DND-41 (cell line): ENCODE measurements at regions not wholly inside any gene's neighbourhood (a gene's known extent, or its start where the extent isn't known, plus 50 kb on each side); places are given as distances from the start of the nearest gene placed in this dataset.

Experiments used
- EZH2 ChIP-seq: IDR thresholded peaks from 3 replicates; pipeline ENCODE4 v1.6.1; 2012; ENCODE audit warnings: borderline replicate concordance, low read depth, mild to moderate bottlenecking, moderate library complexity, low read length, inconsistent platforms; ENCODE audit not compliant: severe bottlenecking
- TF ChIP-seq, protein P1 (sequence below): IDR thresholded peaks from 2 replicates; pipeline ENCODE4 v1.5.1; 2012; ENCODE audit warnings: borderline replicate concordance, low read length, moderate library complexity, mild to moderate bottlenecking; ENCODE audit not compliant: poor library complexity, severe bottlenecking; ENCODE audit errors: extremely low read depth

DNA sequence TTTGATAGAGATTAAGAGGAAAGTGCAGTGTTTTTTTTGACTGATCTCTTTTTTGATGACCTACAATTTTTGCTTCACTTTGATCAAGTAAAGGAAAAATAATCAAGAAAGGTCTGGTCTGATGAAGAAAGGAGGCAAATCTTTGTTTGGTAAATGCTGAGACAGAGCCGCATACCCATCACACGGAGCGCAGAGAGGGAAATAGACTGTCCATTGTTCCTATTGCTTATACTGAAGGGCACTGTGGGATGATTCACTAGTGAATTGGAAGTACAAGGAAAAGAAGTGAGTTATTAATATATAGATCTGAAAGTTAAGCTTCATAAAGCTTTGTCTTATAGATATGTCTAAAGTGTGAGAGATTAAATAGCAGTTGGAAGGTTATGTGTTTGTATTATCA, 455.1 kb downstream of the PLCL1 start:
- TF ChIP-seq, protein P1, sequence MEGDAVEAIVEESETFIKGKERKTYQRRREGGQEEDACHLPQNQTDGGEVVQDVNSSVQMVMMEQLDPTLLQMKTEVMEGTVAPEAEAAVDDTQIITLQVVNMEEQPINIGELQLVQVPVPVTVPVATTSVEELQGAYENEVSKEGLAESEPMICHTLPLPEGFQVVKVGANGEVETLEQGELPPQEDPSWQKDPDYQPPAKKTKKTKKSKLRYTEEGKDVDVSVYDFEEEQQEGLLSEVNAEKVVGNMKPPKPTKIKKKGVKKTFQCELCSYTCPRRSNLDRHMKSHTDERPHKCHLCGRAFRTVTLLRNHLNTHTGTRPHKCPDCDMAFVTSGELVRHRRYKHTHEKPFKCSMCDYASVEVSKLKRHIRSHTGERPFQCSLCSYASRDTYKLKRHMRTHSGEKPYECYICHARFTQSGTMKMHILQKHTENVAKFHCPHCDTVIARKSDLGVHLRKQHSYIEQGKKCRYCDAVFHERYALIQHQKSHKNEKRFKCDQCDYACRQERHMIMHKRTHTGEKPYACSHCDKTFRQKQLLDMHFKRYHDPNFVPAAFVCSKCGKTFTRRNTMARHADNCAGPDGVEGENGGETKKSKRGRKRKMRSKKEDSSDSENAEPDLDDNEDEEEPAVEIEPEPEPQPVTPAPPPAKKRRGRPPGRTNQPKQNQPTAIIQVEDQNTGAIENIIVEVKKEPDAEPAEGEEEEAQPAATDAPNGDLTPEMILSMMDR = no peak
- TF ChIP-seq EZH2 = no peak
